PC-9 (cell line): ENCODE measurements at regions not wholly inside any gene's neighbourhood (a gene's known extent, or its start where the extent isn't known, plus 50 kb on each side); places are given as distances from the start of the nearest gene placed in this dataset.

Experiments used
- BruUV-seq: library from RNA; stranded (reverse); fragments of 400-500 nt; replicated peaks from 2 replicates; lab custom pipeline; 2021; lab: Mats Ljungman, UMichigan
- CTCF ChIA-PET: fragments of 300-600 bp; sonication (Branson Sonifier 250); formaldehyde crosslinking; loops from one replicate; lab custom pipeline; 2022; ENCODE audit warnings: antibody characterized with exemption; lab: Charles Lee
- POLR2A ChIA-PET: fragments of 300-600 bp; sonication (Branson Sonifier 250); formaldehyde crosslinking; loops from one replicate; lab custom pipeline; 2022; ENCODE audit warnings: antibody characterized with exemption; ENCODE audit not compliant: unreplicated experiment; lab: Charles Lee
- DNase-seq, 2 experiments: peaks; one replicate each; pipeline versions ENCODE4 v3.0.0 to v3.0.0-alpha.2; 2015 to 2022; ENCODE audit warnings: mixed read lengths in 1 of 2
- H2AFZ ChIP-seq: fragments of 200-600 bp; sonication (generic); 2 replicates; pipeline ENCODE4 v1.8.1; 2017; ENCODE audit warnings: antibody characterized with exemption
- H3F3A ChIP-seq: fragments of 200-600 bp; sonication (generic); 2 replicates; pipeline ENCODE4 v1.8.1; 2017; ENCODE audit warnings: antibody characterized with exemption, mild to moderate bottlenecking, low read depth; ENCODE audit not compliant: insufficient read depth
- H3K27ac ChIP-seq: fragments of 200-600 bp; sonication (generic); 2 replicates; pipeline ENCODE4 v1.6.1; 2016; ENCODE audit warnings: mixed run types
- H3K27me3 ChIP-seq: fragments of 200-600 bp; sonication (generic); 2 replicates; pipeline ENCODE4 v1.6.1; 2016; ENCODE audit warnings: low read depth, mixed run types; ENCODE audit not compliant: insufficient read depth
- H3K36me3 ChIP-seq: fragments of 200-600 bp; sonication (generic); 2 replicates; pipeline ENCODE4 v1.6.1; 2016; ENCODE audit warnings: low read depth, mixed run types
- H3K4me1 ChIP-seq: fragments of 200-600 bp; sonication (generic); replicated peaks from 2 replicates; pipeline ENCODE4 v1.6.1; 2016; ENCODE audit warnings: mixed run types; ENCODE audit not compliant: insufficient read depth
- H3K4me2 ChIP-seq: fragments of 200-600 bp; sonication (generic); 2 replicates; pipeline ENCODE4 v1.6.1; 2017; ENCODE audit warnings: mixed run types
- H3K4me3 ChIP-seq: fragments of 200-600 bp; sonication (generic); 2 replicates; pipeline ENCODE4 v1.6.1; 2016; ENCODE audit warnings: mixed run types
- H3K79me2 ChIP-seq: fragments of 200-600 bp; sonication (generic); 2 replicates; pipeline ENCODE4 v1.6.1; 2017; ENCODE audit warnings: low read depth, mixed run types
- H3K9me2 ChIP-seq: fragments of 200-600 bp; sonication (generic); 2 replicates; pipeline ENCODE4 v1.8.1; 2017; ENCODE audit warnings: mild to moderate bottlenecking; ENCODE audit not compliant: insufficient read depth
- H3K9me3 ChIP-seq: fragments of 200-600 bp; sonication (generic); 2 replicates; pipeline ENCODE4 v1.8.1; 2016; ENCODE audit warnings: low read depth; ENCODE audit not compliant: insufficient read depth
- H4K20me1 ChIP-seq: fragments of 200-600 bp; sonication (generic); 2 replicates; pipeline ENCODE4 v1.8.1; 2017; ENCODE audit not compliant: insufficient read depth
- CTCF ChIP-seq: fragments of 200-600 bp; sonication (generic); conservative IDR thresholded peaks from 2 replicates; pipeline ENCODE4 v1.6.1; 2017; ENCODE audit warnings: mixed run types, antibody characterized with exemption, mild to moderate bottlenecking, moderate library complexity
- EZH2 ChIP-seq: fragments of 200-600 bp; sonication (generic); IDR thresholded peaks from 2 replicates; pipeline ENCODE4 v1.8.0; 2017; ENCODE audit warnings: antibody characterized with exemption, low read depth
- intact Hi-C: fragments of 100-400 bp; cut with micrococcal nuclease; formaldehyde crosslinking; loops from one replicate; pipeline ENCODE4 v1.10.0; 2022; ENCODE audit not compliant: unreplicated experiment

- H3K79me2 ChIP-seq, result no peaks in the 10 kb centered on the region
- H3F3A ChIP-seq, result no peaks in the 10 kb centered on the region
- no peaks in the 10 kb centered on the region for H3K4me1 ChIP-seq
- H3K36me3 ChIP-seq, result no peaks in the 10 kb centered on the region
- intact Hi-C loops, result no loop called here
- no peaks in the 10 kb centered on the region for H3K27me3 ChIP-seq
- CTCF ChIA-PET, result no interaction called here
- TF ChIP-seq EZH2 (no peak), CTCF (no peak)
- no peak overlapping the region for H3K4me2 ChIP-seq
- no peak overlapping the region for H3K27ac ChIP-seq
- no peaks in the 10 kb centered on the region for H3K9me3 ChIP-seq
- no peaks in the 10 kb centered on the region for H3K9me2 ChIP-seq
- BruUV-seq, result no TSS peak
- POLR2A ChIA-PET, result no interaction called here
- H4K20me1 ChIP-seq, result no peaks in the 10 kb centered on the region
- H2AFZ ChIP-seq, result no peak overlapping the region
- DNase-seq, result no peak
- no peak overlapping the region for H3K4me3 ChIP-seq
These were observed 609.9 kb downstream of the ACTL7B start for GRCh38 chr9:108245901-108246300.

GRCh38 chr9:108245331-108245730, 610.5 kb downstream of the ACTL7B start:
- CTCF ChIA-PET, result no interaction called here
- Histone ChIP-seq H3K36me3 (no peaks in the 10 kb centered on the region), H3K4me1 (no peaks in the 10 kb centered on the region), H4K20me1 (no peaks in the 10 kb centered on the region), H3K27ac (no peak overlapping the region), H3K27me3 (no peaks in the 10 kb centered on the region), H3K4me3 (no peak overlapping the region), H3K79me2 (no peaks in the 10 kb centered on the region), H3K9me2 (no peaks in the 10 kb centered on the region), H2AFZ (no peak overlapping the region), H3F3A (no peaks in the 10 kb centered on the region), H3K4me2 (no peak overlapping the region), H3K9me3 (no peaks in the 10 kb centered on the region)
- TF ChIP-seq CTCF, result no peak
- TF ChIP-seq EZH2, result no peak
- intact Hi-C loops, result no loop called here
- DNase-seq, result no peak
- no TSS peak for BruUV-seq
- POLR2A ChIA-PET, result no interaction called here

- POLR2A ChIA-PET, result no interaction called here
These were observed 611.1 kb downstream of the ACTL7B start for GRCh38 chr9:108244686-108245085.

More at GRCh38 chr9:108244686-108245085, 611.1 kb downstream of the ACTL7B start:
- BruUV-seq, result no TSS peak
- intact Hi-C loops, result no loop called here
- Histone ChIP-seq H3K27me3 (no peaks in the 10 kb centered on the region), H3K36me3 (no peaks in the 10 kb centered on the region), H3K9me3 (no peaks in the 10 kb centered on the region), H3K27ac (no peak overlapping the region), H3K4me1 (no peaks in the 10 kb centered on the region), H3F3A (no peaks in the 10 kb centered on the region), H3K4me2 (no peak overlapping the region), H2AFZ (no peak overlapping the region), H3K9me2 (no peaks in the 10 kb centered on the region), H3K4me3 (no peak overlapping the region), H3K79me2 (no peaks in the 10 kb centered on the region), H4K20me1 (no peaks in the 10 kb centered on the region)
- CTCF ChIA-PET, result no interaction called here
- TF ChIP-seq CTCF (no peak), EZH2 (no peak)
- no peak for DNase-seq
